Panc1 (cell line): ENCODE measurements at regions not wholly inside any gene's neighbourhood (a gene's known extent, or its start where the extent isn't known, plus 50 kb on each side); places are given as distances from the start of the nearest gene placed in this dataset.
"Not testable (repeated sequence)": the region's sequence is repeated elsewhere in the genome, so short reads cannot be mapped to it uniquely, and the experiment has no call there.

Source experiments
- ATAC-seq: fragments of 200-7000 bp; cut with Tn5 transposase; 2 replicates; pipeline ENCODE4 v1.9.1; 2020; ENCODE audit warnings: mild to moderate bottlenecking, moderate library complexity
- BruUV-seq: library from RNA; stranded (reverse); fragments of 400-500 nt; replicated peaks from 2 replicates; lab custom pipeline; 2021; lab: Mats Ljungman, UMichigan
- CTCF ChIA-PET: fragments of 300-600 bp; sonication (Branson Sonifier 250); formaldehyde crosslinking; loops from one replicate; lab custom pipeline; 2022; ENCODE audit warnings: antibody characterized with exemption; lab: Charles Lee
- POLR2A ChIA-PET: fragments of 300-600 bp; sonication (Branson Sonifier 250); formaldehyde crosslinking; loops from one replicate; lab custom pipeline; 2022; ENCODE audit warnings: antibody characterized with exemption; lab: Charles Lee
- DNase-seq: peaks from one replicate; pipeline ENCODE4 v3.0.0-alpha.2; 2010; ENCODE audit warnings: low read depth, low spot score
- H3K27ac ChIP-seq: 2 replicates; pipeline ENCODE4 v1.5.1; 2011; ENCODE audit warnings: mild to moderate bottlenecking, low read length, inconsistent platforms
- H3K27me3 ChIP-seq: fragments of 200-500 bp; sonication (Bioruptor generic); 2 replicates; pipeline ENCODE4 v1.6.0; 2014; ENCODE audit warnings: low read length, inconsistent platforms; ENCODE audit not compliant: control insufficient read depth, insufficient read depth
- H3K36me3 ChIP-seq: fragments of 200-500 bp; sonication (Bioruptor generic); 2 replicates; pipeline ENCODE4 v1.5.1; 2014; ENCODE audit warnings: inconsistent platforms, mild to moderate bottlenecking, low read length, moderate library complexity; ENCODE audit not compliant: control insufficient read depth, insufficient read depth
- H3K4me1 ChIP-seq: 2 replicates; pipeline ENCODE4 v1.5.1; 2011; ENCODE audit warnings: inconsistent platforms, mild to moderate bottlenecking, low read length, moderate library complexity; ENCODE audit not compliant: control insufficient read depth, insufficient read depth
- H3K4me3 ChIP-seq, 2 experiments: 2 replicates each; pipeline ENCODE4 v1.5.1; 2011 to 2012; ENCODE audit warnings: low read depth in 2 of 2, low read length in 2 of 2, mild to moderate bottlenecking in 2 of 2, inconsistent platforms in 1 of 2, moderate library complexity in 1 of 2
- H3K9me3 ChIP-seq: fragments of 200-500 bp; sonication (Bioruptor generic); 2 replicates; pipeline ENCODE4 v1.5.1; 2014; ENCODE audit warnings: low read depth, mild to moderate bottlenecking, inconsistent platforms, low read length, moderate library complexity; ENCODE audit not compliant: control insufficient read depth, insufficient read depth
- POLR2AphosphoS5 ChIP-seq: IDR thresholded peaks from 2 replicates; pipeline ENCODE4 v1.6.1; 2012; ENCODE audit warnings: mild to moderate bottlenecking, low read depth, low read length, moderate library complexity
- SIN3A ChIP-seq: IDR thresholded peaks from 2 replicates; pipeline ENCODE4 v1.6.1; 2012; ENCODE audit warnings: low read depth, mild to moderate bottlenecking, low read length, moderate library complexity, borderline replicate concordance; ENCODE audit not compliant: insufficient read depth
- TCF7L2 ChIP-seq: IDR thresholded peaks from 2 replicates; pipeline ENCODE4 v1.6.1; 2011; ENCODE audit warnings: mild to moderate bottlenecking, low read depth, low read length, inconsistent platforms
- in situ Hi-C: cut with HindIII; loops from 2 replicates; pipeline ENCODE4 v1.10.0; 2016; ENCODE audit warnings: low sequenced_read_pairs, low pct_unique_long_range_greater_than_20kb
- intact Hi-C: fragments of 100-400 bp; cut with micrococcal nuclease; formaldehyde crosslinking; loops from one replicate; pipeline ENCODE4 v1.10.0; 2022; ENCODE audit not compliant: unreplicated experiment
- TF ChIP-seq, protein P1 (sequence below), 2 experiments: IDR thresholded peaks; 2 replicates each; pipeline ENCODE4 v1.6.1; 2011 to 2012; ENCODE audit warnings: low read depth in 2 of 2, control low read depth in 1 of 2, low read length in 1 of 2, mild to moderate bottlenecking in 1 of 2, moderate library complexity in 1 of 2; ENCODE audit not compliant: insufficient read depth in 1 of 2
- TF ChIP-seq, protein P2 (sequence below): fragments of 450-650 bp; IDR thresholded peaks from 2 replicates; pipeline ENCODE4 v1.5.1; 2017; ENCODE audit warnings: mild to moderate bottlenecking

DNA sequence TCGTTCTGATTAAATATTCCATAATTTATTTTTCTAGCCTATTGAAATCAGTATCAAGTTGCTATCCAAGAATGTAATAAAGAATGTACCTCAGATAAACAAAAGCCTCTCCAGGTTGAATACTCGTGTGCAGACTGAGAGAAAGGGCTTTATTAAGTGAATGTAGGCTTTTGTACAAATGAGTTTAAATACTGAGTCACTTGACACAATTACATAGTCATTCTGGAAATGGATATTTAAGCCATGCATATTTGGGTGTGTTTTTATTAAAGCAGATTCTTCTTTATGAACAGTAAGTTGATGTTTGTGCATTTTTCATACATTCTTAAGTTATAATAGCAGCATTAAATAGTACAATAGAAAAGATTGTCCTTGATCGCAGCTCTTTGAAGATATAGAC, 139.8 kb upstream of the GK2 start:
- ChIA-PET POLR2A (no interaction called here), CTCF (no interaction called here)
- H3K4me3 ChIP-seq = no peak overlapping the region
- DNase-seq = no peak
- intact Hi-C loops (no loop called here), in situ Hi-C loops (no loop called here)
- TF ChIP-seq POLR2AphosphoS5 = no peak
- TF ChIP-seq, protein P1, sequence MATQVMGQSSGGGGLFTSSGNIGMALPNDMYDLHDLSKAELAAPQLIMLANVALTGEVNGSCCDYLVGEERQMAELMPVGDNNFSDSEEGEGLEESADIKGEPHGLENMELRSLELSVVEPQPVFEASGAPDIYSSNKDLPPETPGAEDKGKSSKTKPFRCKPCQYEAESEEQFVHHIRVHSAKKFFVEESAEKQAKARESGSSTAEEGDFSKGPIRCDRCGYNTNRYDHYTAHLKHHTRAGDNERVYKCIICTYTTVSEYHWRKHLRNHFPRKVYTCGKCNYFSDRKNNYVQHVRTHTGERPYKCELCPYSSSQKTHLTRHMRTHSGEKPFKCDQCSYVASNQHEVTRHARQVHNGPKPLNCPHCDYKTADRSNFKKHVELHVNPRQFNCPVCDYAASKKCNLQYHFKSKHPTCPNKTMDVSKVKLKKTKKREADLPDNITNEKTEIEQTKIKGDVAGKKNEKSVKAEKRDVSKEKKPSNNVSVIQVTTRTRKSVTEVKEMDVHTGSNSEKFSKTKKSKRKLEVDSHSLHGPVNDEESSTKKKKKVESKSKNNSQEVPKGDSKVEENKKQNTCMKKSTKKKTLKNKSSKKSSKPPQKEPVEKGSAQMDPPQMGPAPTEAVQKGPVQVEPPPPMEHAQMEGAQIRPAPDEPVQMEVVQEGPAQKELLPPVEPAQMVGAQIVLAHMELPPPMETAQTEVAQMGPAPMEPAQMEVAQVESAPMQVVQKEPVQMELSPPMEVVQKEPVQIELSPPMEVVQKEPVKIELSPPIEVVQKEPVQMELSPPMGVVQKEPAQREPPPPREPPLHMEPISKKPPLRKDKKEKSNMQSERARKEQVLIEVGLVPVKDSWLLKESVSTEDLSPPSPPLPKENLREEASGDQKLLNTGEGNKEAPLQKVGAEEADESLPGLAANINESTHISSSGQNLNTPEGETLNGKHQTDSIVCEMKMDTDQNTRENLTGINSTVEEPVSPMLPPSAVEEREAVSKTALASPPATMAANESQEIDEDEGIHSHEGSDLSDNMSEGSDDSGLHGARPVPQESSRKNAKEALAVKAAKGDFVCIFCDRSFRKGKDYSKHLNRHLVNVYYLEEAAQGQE (IDR thresholded peaks at IDR 0.05; ENCODE audit: insufficient read depth in 1 of 2, low read depth in 2 of 2, low read length in 1 of 2) = no peak
- TF ChIP-seq, protein P2, sequence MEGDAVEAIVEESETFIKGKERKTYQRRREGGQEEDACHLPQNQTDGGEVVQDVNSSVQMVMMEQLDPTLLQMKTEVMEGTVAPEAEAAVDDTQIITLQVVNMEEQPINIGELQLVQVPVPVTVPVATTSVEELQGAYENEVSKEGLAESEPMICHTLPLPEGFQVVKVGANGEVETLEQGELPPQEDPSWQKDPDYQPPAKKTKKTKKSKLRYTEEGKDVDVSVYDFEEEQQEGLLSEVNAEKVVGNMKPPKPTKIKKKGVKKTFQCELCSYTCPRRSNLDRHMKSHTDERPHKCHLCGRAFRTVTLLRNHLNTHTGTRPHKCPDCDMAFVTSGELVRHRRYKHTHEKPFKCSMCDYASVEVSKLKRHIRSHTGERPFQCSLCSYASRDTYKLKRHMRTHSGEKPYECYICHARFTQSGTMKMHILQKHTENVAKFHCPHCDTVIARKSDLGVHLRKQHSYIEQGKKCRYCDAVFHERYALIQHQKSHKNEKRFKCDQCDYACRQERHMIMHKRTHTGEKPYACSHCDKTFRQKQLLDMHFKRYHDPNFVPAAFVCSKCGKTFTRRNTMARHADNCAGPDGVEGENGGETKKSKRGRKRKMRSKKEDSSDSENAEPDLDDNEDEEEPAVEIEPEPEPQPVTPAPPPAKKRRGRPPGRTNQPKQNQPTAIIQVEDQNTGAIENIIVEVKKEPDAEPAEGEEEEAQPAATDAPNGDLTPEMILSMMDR = no peak
- no TSS peak for BruUV-seq
- no peak overlapping the region for H3K27ac ChIP-seq
- H3K27me3 ChIP-seq = no peaks in the 10 kb centered on the region
- H3K4me1 ChIP-seq = no peaks in the 10 kb centered on the region
- ATAC-seq = no peak
- H3K9me3 ChIP-seq = no peaks in the 10 kb centered on the region
- H3K36me3 ChIP-seq = no peaks in the 10 kb centered on the region

DNA sequence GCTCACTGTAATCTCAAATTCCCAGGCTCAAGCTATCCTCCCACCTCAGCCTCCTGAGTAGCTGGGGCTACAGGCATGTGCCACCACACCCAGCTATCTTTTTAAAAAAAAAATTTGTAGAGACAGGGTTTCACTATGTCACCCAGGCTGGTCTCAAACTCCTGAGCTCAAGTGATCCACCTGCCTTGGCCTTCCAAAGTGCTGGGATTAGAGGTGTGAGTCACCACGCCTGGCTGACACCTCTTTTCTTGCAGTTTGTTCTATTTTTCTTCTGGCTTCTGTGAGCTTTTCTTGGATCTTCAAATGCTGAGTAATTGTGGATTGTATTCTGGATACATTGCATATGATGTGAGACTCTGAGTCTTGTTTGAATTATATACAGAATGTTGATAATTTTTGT, 137.3 kb upstream of the GK2 start:
- H3K4me3 ChIP-seq, BruUV-seq, CTCF ChIA-PET, H3K9me3 ChIP-seq, DNase-seq, ATAC-seq, POLR2A ChIA-PET, H3K36me3 ChIP-seq, intact Hi-C loops, H3K27ac ChIP-seq, H3K27me3 ChIP-seq, in situ Hi-C loops, H3K4me1 ChIP-seq: not testable (repeated sequence)

DNA sequence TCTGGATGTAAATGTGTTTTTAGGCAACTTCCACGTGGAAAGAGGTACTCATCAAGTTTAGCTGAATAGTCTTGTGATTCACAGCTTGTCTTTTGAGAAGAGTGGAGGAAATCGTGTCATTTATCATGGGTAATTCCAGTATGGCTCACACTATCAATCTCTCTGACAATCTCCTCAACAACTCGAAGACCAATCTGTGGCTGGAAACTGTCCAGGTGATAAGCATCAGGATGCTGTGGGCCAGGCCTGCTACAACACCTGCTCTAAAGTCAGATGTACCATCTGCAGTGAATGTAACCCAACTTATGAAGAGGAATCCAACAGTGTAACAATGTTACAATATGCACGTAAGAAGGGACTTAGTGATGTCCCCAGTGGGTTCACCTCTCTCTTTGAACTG, 132.1 kb upstream of the GK2 start:
- in situ Hi-C loops = no loop called here
- ATAC-seq = no peak
- CTCF ChIA-PET = no interaction called here

More for the DNA sequence above, 132.1 kb upstream of the GK2 start:
- no peaks in the 10 kb centered on the region for H3K36me3 ChIP-seq
- no peak overlapping the region for H3K27ac ChIP-seq
- intact Hi-C loops = no loop called here
- H3K9me3 ChIP-seq = no peaks in the 10 kb centered on the region
- H3K27me3 ChIP-seq = no peaks in the 10 kb centered on the region
- no peak overlapping the region for H3K4me3 ChIP-seq
- POLR2A ChIA-PET = no interaction called here
- BruUV-seq = no TSS peak
- no peaks in the 10 kb centered on the region for H3K4me1 ChIP-seq
- no peak for DNase-seq
- TF ChIP-seq SIN3A (no peak), TCF7L2 (no peak)
- TF ChIP-seq, protein P1 (IDR thresholded peaks at IDR 0.05; ENCODE audit: insufficient read depth in 1 of 2, low read depth in 2 of 2, low read length in 1 of 2) = no peak
